H1 (cell line): ENCODE measurements at regions not wholly inside any gene's neighbourhood (a gene's known extent, or its start where the extent isn't known, plus 50 kb on each side); places are given as distances from the start of the nearest gene placed in this dataset.

ENCODE experiments used
- CTCF ChIA-PET: fragments of 300-600 bp; sonication (Branson Sonifier 250); formaldehyde crosslinking; loops from one replicate; lab custom pipeline; 2021; ENCODE audit not compliant: partially characterized antibody; lab: Charles Lee
- POLR2A ChIA-PET: fragments of 300-600 bp; sonication (Branson Sonifier 250); formaldehyde crosslinking; loops from one replicate; lab custom pipeline; 2021; ENCODE audit warnings: inconsistent platforms; ENCODE audit not compliant: partially characterized antibody; lab: Charles Lee
- DNase-seq, 2 experiments: peaks; one replicate each; pipeline versions ENCODE4 v3.0.0 to v3.0.0-alpha.2; 2010 to 2022; ENCODE audit warnings: low spot score in 2 of 2, low read depth in 1 of 2, mixed read lengths in 1 of 2
- FAIRE-seq: peaks from 2 replicates; lab custom pipeline; 2011; peaks lifted over from hg19 to GRCh38; lab: Jason Lieb, UNC
- H2AFZ ChIP-seq: 2 replicates; pipeline ENCODE4 v1.8.1; 2012; ENCODE audit warnings: low read length, inconsistent platforms
- H2AK5ac ChIP-seq: 2 replicates; pipeline ENCODE4 v1.6.1; 2013; ENCODE audit warnings: low read depth, low read length
- H2BK120ac ChIP-seq: replicated peaks from 2 replicates; pipeline ENCODE3; 2013; ENCODE audit warnings: low read depth, low read length, inconsistent platforms
- H2BK12ac ChIP-seq: 2 replicates; pipeline ENCODE4 v1.6.1; 2013; ENCODE audit warnings: low read depth, low read length
- H2BK15ac ChIP-seq: 2 replicates; pipeline ENCODE4 v1.6.1; 2013; ENCODE audit warnings: low read length
- H2BK20ac ChIP-seq: 2 replicates; pipeline ENCODE4 v1.6.1; 2013; ENCODE audit warnings: low read length
- H2BK5ac ChIP-seq: 2 replicates; pipeline ENCODE4 v1.6.1; 2013; ENCODE audit warnings: low read depth, low read length
- H3K14ac ChIP-seq: 2 replicates; pipeline ENCODE4 v1.6.1; 2013; ENCODE audit warnings: inconsistent platforms; ENCODE audit not compliant: insufficient read length
- H3K18ac ChIP-seq: 2 replicates; pipeline ENCODE4 v1.6.1; 2013; ENCODE audit warnings: low read length; ENCODE audit errors: extremely low read depth
- H3K23ac ChIP-seq: 2 replicates; pipeline ENCODE4 v1.6.1; 2013; ENCODE audit warnings: inconsistent platforms; ENCODE audit not compliant: insufficient read length
- H3K23me2 ChIP-seq: 2 replicates; pipeline ENCODE4 v1.6.1; 2013; ENCODE audit warnings: low read depth, low read length
- H3K27ac ChIP-seq: 2 replicates; pipeline ENCODE4 v1.6.1; 2011; ENCODE audit warnings: low read depth, low read length, inconsistent platforms
- H3K27me3 ChIP-seq, 4 experiments: replicated peaks in 1 of 4; 1 replicate in 1 of 4; 2 replicates in 3 of 4; pipeline versions ENCODE4 v1.6.1 to v1.8.1; 2011 to 2013; ENCODE audit warnings: low read length in 3 of 4, mild to moderate bottlenecking in 3 of 4, inconsistent platforms in 2 of 4, mixed read lengths in 2 of 4, moderate library complexity in 1 of 4; ENCODE audit not compliant: control insufficient read depth in 3 of 4, insufficient read depth in 3 of 4; ENCODE audit errors: extremely low read depth in 1 of 4
- H3K36me3 ChIP-seq, 4 experiments: 2 replicates each; pipeline versions ENCODE4 v1.6.1 to v1.8.1; 2011 to 2013; ENCODE audit warnings: mild to moderate bottlenecking in 4 of 4, low read length in 3 of 4, moderate library complexity in 2 of 4, control low read depth in 1 of 4, inconsistent platforms in 1 of 4; ENCODE audit not compliant: insufficient read depth in 4 of 4, control insufficient read depth in 2 of 4
- H3K4ac ChIP-seq: replicated peaks from 2 replicates; pipeline ENCODE3; 2013; ENCODE audit warnings: low read length, low read depth, mixed read lengths, inconsistent platforms; ENCODE audit not compliant: insufficient read length
- H3K4me1 ChIP-seq, 4 experiments: replicated peaks in 1 of 4; 1 replicate in 1 of 4; 2 replicates in 3 of 4; pipeline versions ENCODE4 v1.6.1 to v1.8.1; 2011 to 2013; ENCODE audit warnings: low read length in 3 of 4, inconsistent platforms in 2 of 4, mixed read lengths in 1 of 4; ENCODE audit not compliant: insufficient read depth in 4 of 4, control insufficient read depth in 3 of 4
- H3K4me2 ChIP-seq, 2 experiments: 2 replicates each; pipeline versions ENCODE4 v1.6.1 to v1.8.1; 2011 to 2013; ENCODE audit warnings: low read depth in 2 of 2, low read length in 2 of 2, control low read depth in 1 of 2, inconsistent platforms in 1 of 2, mild to moderate bottlenecking in 1 of 2; ENCODE audit not compliant: insufficient read depth in 1 of 2
- H3K4me3 ChIP-seq, 4 experiments: fragments of 200-600, 300-600 bp in 1 of 4; sonication (generic), shearing (Covaris generic), sonication (Bioruptor Twin) in 1 of 4; 2 replicates each; pipeline versions ENCODE4 v1.5.1 to v1.8.1; 2011 to 2016; ENCODE audit warnings: low read length in 4 of 4, low read depth in 3 of 4, control low read depth in 2 of 4, inconsistent platforms in 2 of 4, mild to moderate bottlenecking in 2 of 4, mixed read lengths in 1 of 4, moderate library complexity in 1 of 4; ENCODE audit not compliant: insufficient read depth in 2 of 4; ENCODE audit errors: extremely low read depth in 1 of 4
- H3K56ac ChIP-seq: replicated peaks from 2 replicates; pipeline ENCODE3; 2013; ENCODE audit warnings: low read depth, mild to moderate bottlenecking, mixed read lengths, low read length, inconsistent platforms; ENCODE audit not compliant: insufficient read length
- H3K79me1 ChIP-seq: 2 replicates; pipeline ENCODE4 v1.6.1; 2013; ENCODE audit warnings: low read depth, low read length, control low read depth
- H3K79me2 ChIP-seq, 2 experiments: 2 replicates each; pipeline versions ENCODE4 v1.6.1 to v1.8.1; 2012 to 2013; ENCODE audit warnings: low read length in 2 of 2, mild to moderate bottlenecking in 2 of 2, inconsistent platforms in 1 of 2; ENCODE audit not compliant: insufficient read depth in 2 of 2, control insufficient read depth in 1 of 2
- H3K9ac ChIP-seq, 4 experiments: replicated peaks in 1 of 4; 1 replicate in 1 of 4; 2 replicates in 3 of 4; pipeline versions ENCODE4 v1.6.1 to v1.8.1; 2011 to 2013; ENCODE audit warnings: low read depth in 3 of 4, low read length in 3 of 4, control low read depth in 2 of 4, mild to moderate bottlenecking in 2 of 4, moderate library complexity in 2 of 4, inconsistent platforms in 1 of 4; ENCODE audit errors: extremely low read depth in 1 of 4
- H3K9me3 ChIP-seq, 2 experiments: 2 replicates each; pipeline versions ENCODE4 v1.6.1 to v1.8.1; 2012 to 2013; ENCODE audit warnings: mild to moderate bottlenecking in 2 of 2, moderate library complexity in 2 of 2, control low read depth in 1 of 2, inconsistent platforms in 1 of 2, low read depth in 1 of 2, low read length in 1 of 2, mixed read lengths in 1 of 2; ENCODE audit not compliant: insufficient read depth in 2 of 2
- H4K20me1 ChIP-seq, 2 experiments: replicated peaks in 1 of 2; 2 replicates each; pipeline versions ENCODE3 to v1.8.1; 2011 to 2013; ENCODE audit warnings: inconsistent platforms in 2 of 2, low read length in 2 of 2, mild to moderate bottlenecking in 1 of 2; ENCODE audit not compliant: insufficient read depth in 2 of 2, control insufficient read depth in 1 of 2
- H4K5ac ChIP-seq: 2 replicates; pipeline ENCODE4 v1.6.1; 2013; ENCODE audit warnings: low read length, low read depth, mixed read lengths, inconsistent platforms; ENCODE audit not compliant: insufficient read length
- H4K8ac ChIP-seq: 2 replicates; pipeline ENCODE4 v1.8.0; 2013; ENCODE audit warnings: mild to moderate bottlenecking, moderate library complexity, low read length, inconsistent platforms; ENCODE audit not compliant: insufficient read depth; ENCODE audit errors: extremely low read depth
- H4K91ac ChIP-seq: replicated peaks from 2 replicates; pipeline ENCODE3; 2013; ENCODE audit warnings: low read length, mixed read lengths, inconsistent platforms; ENCODE audit not compliant: insufficient read length
- SIRT6 ChIP-seq: IDR thresholded peaks from one replicate; pipeline ENCODE4 v1.7.1; 2012; ENCODE audit warnings: low read length, inconsistent platforms
- TEAD4 ChIP-seq: IDR thresholded peaks from 2 replicates; pipeline ENCODE4 v1.6.1; 2012; ENCODE audit warnings: low read depth, low read length, inconsistent platforms, mixed read lengths
- WGBS, 2 experiments: shearing (Covaris generic) in 1 of 2; methylation state at CpG; one replicate each; pipeline versions ENCODE4 v1.1.6 to v1.1.7; 2013 to 2015; ENCODE audit warnings: low lambda C conversion rate in 2 of 2, mixed read lengths in 2 of 2, inconsistent platforms in 1 of 2, low coverage in 1 of 2, missing lambda C conversion rate in 1 of 2; ENCODE audit not compliant: insufficient replicate concordance in 2 of 2, insufficient coverage in 1 of 2, insufficient read length in 1 of 2; ENCODE audit errors: extremely low coverage in 1 of 2, missing lambda C conversion rate in 1 of 2; 5-methylcytosine and 5-hydroxymethylcytosine counted together

GRCh38 chrX:129071390-129071789, 451.9 kb downstream of the SMARCA1 start:
- Histone ChIP-seq H3K4me3 (no peak overlapping the region), H4K8ac (no peak overlapping the region), H2BK12ac (no peak overlapping the region; the same call in 1 of the 2 replicates), H2BK5ac (0 out of 2 replicates have a peak overlapping the region, but pooled peaks have one; percentile 24), H3K79me2 (no peaks in the 10 kb centered on the region), H3K9me3 (no peaks in the 10 kb centered on the region), H2AK5ac (no peak overlapping the region), H3K4me2 (no peak overlapping the region; a peak in 1 of 4 replicates), H3K14ac (no peak overlapping the region), H3K9ac (no peak overlapping the region), H3K4me1 (peaks cover 0 to 6% (median 2%) of the 10 kb centered on the region in 4 experiments; a peak in 4 of 7 replicates), H2BK120ac (no peak overlapping the region), H3K27ac (no peak overlapping the region), H3K23ac (no peak overlapping the region), H4K20me1 (no peaks in the 10 kb centered on the region), H4K5ac (no peak overlapping the region), H3K23me2 (no peaks in the 10 kb centered on the region), H3K4ac (no peak overlapping the region), H3K27me3 (no peaks in the 10 kb centered on the region), H2AFZ (peak overlapping the region; percentile 92), H4K91ac (no peak overlapping the region), H2BK20ac (no peak overlapping the region), H3K18ac (peak overlapping the region; percentile 7; the same call in 1 of the 2 replicates), H3K56ac (peak overlapping the region; percentile 53)
- no peak for FAIRE-seq
- CTCF ChIA-PET = interaction anchor here (2.9 kb wide), 1 partner anchor 45 kb away, joined by 8 read pairs; no protein-coding TSS in a partner anchor
- POLR2A ChIA-PET = no interaction called here
- DNase-seq = peak in 1 of 2 experiments; percentile 41
- 33% methylated on average over 1 of the region's 2 CpGs; no CpG with 5 or more reads in 1 of the 2 experiments for WGBS, 2 experiments
- TF ChIP-seq SIRT6 = no peak
- peak; percentile 40; the same call in 1 of the 2 replicates for TF ChIP-seq TEAD4
- TF ChIP-seq, all 59 proteins: peak for 1
- Histone ChIP-seq H2BK15ac (no peak overlapping the region), H3K36me3 (no peaks in the 10 kb centered on the region), H3K79me1 (no peaks in the 10 kb centered on the region)
